ENCODE measurements at regions not wholly inside any gene's neighbourhood (a gene's known extent, or its start where the extent isn't known, plus 50 kb on each side); places are given as distances from the start of the nearest gene placed in this dataset.

DNA sequence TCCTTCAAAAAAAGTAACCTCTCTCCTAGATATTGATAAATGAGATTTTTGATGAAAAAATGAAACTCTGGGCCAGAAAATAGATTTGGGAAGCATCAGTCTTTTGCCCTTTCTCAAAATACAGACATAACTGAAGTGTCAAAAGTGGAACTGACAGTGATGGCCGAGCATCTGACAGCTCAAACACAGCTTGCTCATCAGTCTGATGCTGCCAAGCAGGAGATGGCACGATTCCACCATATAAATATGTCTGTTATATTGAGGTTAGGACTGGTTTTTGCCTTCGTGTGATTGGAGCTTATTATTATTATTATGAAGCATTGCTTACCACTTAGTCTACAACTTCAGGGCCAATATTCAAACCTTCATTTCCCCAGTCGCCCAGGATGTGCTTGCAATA lies 152.6 kb upstream of the EPHA3 start:
- TF ChIP-seq MAZ (IDR thresholded peaks at IDR 0.05; ENCODE audit: borderline replicate concordance, low read depth, low read length) (no peak), NFE2L2 (IDR thresholded peaks at IDR 0.05; ENCODE audit: low read depth, low read length) (no peak), BHLHE40 (IDR thresholded peaks at IDR 0.05; ENCODE audit: low read depth, low read length) (no peak), RCOR1 (IDR thresholded peaks at IDR 0.05; ENCODE audit: insufficient replicate concordance, low read length) (no peak), CEBPB (IDR thresholded peaks at IDR 0.05; ENCODE audit: low read depth, low read length) (no peak), MAFK (IDR thresholded peaks at IDR 0.05; ENCODE audit: low read depth, low read length) (no peak), CHD1 (IDR thresholded peaks at IDR 0.05; ENCODE audit: low read depth, low read length) (no peak), POLR2A (IDR thresholded peaks at IDR 0.05; ENCODE audit: low read depth, low read length) (no peak)
- TF ChIP-seq, protein P1, sequence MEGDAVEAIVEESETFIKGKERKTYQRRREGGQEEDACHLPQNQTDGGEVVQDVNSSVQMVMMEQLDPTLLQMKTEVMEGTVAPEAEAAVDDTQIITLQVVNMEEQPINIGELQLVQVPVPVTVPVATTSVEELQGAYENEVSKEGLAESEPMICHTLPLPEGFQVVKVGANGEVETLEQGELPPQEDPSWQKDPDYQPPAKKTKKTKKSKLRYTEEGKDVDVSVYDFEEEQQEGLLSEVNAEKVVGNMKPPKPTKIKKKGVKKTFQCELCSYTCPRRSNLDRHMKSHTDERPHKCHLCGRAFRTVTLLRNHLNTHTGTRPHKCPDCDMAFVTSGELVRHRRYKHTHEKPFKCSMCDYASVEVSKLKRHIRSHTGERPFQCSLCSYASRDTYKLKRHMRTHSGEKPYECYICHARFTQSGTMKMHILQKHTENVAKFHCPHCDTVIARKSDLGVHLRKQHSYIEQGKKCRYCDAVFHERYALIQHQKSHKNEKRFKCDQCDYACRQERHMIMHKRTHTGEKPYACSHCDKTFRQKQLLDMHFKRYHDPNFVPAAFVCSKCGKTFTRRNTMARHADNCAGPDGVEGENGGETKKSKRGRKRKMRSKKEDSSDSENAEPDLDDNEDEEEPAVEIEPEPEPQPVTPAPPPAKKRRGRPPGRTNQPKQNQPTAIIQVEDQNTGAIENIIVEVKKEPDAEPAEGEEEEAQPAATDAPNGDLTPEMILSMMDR (conservative IDR thresholded peaks at IDR 0.05; ENCODE audit: low read depth, low read length), result no peak
- TF ChIP-seq, protein P2, sequence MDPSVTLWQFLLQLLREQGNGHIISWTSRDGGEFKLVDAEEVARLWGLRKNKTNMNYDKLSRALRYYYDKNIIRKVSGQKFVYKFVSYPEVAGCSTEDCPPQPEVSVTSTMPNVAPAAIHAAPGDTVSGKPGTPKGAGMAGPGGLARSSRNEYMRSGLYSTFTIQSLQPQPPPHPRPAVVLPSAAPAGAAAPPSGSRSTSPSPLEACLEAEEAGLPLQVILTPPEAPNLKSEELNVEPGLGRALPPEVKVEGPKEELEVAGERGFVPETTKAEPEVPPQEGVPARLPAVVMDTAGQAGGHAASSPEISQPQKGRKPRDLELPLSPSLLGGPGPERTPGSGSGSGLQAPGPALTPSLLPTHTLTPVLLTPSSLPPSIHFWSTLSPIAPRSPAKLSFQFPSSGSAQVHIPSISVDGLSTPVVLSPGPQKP (IDR thresholded peaks at IDR 0.05; ENCODE audit: borderline replicate concordance, low read depth, low read length), result no peak
- TF ChIP-seq, protein P3, sequence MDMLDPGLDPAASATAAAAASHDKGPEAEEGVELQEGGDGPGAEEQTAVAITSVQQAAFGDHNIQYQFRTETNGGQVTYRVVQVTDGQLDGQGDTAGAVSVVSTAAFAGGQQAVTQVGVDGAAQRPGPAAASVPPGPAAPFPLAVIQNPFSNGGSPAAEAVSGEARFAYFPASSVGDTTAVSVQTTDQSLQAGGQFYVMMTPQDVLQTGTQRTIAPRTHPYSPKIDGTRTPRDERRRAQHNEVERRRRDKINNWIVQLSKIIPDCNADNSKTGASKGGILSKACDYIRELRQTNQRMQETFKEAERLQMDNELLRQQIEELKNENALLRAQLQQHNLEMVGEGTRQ (IDR thresholded peaks at IDR 0.05; ENCODE audit: low read depth, low read length), result no peak
- Histone ChIP-seq H3K79me1 (ENCODE audit: low read depth in 1 of 2, low read length in 2 of 2) (no peaks in the 10 kb centered on the region), H3K4me1 (ENCODE audit: control insufficient read depth, insufficient read depth, low read length) (peaks cover 5% of the 10 kb centered on the region; the same call in 1 of the 2 replicates), H3K14ac (replicated peaks; ENCODE audit: low read depth, low read length) (0 out of 2 replicates have a peak overlapping the region, but pooled peaks have one; percentile 29), H2BK20ac (ENCODE audit: low read depth, low read length) (no peak overlapping the region), H2BK5ac (ENCODE audit: low read depth, low read length, poor library complexity, severe bottlenecking) (no peak overlapping the region), H3K56ac (ENCODE audit: extremely low read depth, insufficient read depth, low read length) (no peak overlapping the region), H2AK5ac (ENCODE audit: low read depth, low read length) (no peak overlapping the region), H3K23ac (ENCODE audit: low read depth, low read length) (no peak overlapping the region), H2AK9ac (replicated peaks; ENCODE audit: low read depth, low read length, poor library complexity) (no peak overlapping the region), H3K27me3 (ENCODE audit: control insufficient read depth, insufficient read depth, low read length) (no peaks in the 10 kb centered on the region), H3K27ac (ENCODE audit: insufficient read depth, low read length) (no peak overlapping the region), H4K20me1 (ENCODE audit: insufficient read depth, low read length) (no peaks in the 10 kb centered on the region), H3K36me3 (ENCODE audit: control insufficient read depth, insufficient read depth, low read length) (no peaks in the 10 kb centered on the region), H3K4me2 (ENCODE audit: low read depth, low read length) (no peak overlapping the region), H3K4me3 (ENCODE audit: insufficient read depth, low read depth, low read length) (no peak overlapping the region), H4K5ac (ENCODE audit: low read depth, low read length) (no peak overlapping the region), H3K18ac (ENCODE audit: low read depth, low read length) (no peak overlapping the region), H2BK120ac (ENCODE audit: low read depth, low read length) (no peak overlapping the region), H3K9me1 (ENCODE audit: insufficient read depth, low read length) (no peaks in the 10 kb centered on the region), H3K9ac (ENCODE audit: low read depth, low read length) (no peak overlapping the region), H4K91ac (ENCODE audit: insufficient read depth, low read depth, low read length) (no peak overlapping the region), H3K9me3 (ENCODE audit: control insufficient read depth, insufficient read depth, low read length) (no peaks in the 10 kb centered on the region), H2BK15ac (ENCODE audit: low read depth, low read length) (no peak overlapping the region; the same call in 2 of the 3 replicates), H3K4ac (ENCODE audit: low read depth, low read length) (no peak overlapping the region), H4K8ac (ENCODE audit: low read depth in 2 of 2, low read length in 2 of 2) (no peak overlapping the region), H2AFZ (replicated peaks; ENCODE audit: low read length, poor library complexity) (no peak overlapping the region)
- intact Hi-C loops (cut with micrococcal nuclease), result no loop called here
- in situ Hi-C loops (cut with MboI; ENCODE audit: low sequenced_read_pairs), result no loop called here
- dilution Hi-C loops (cut with HindIII; ENCODE audit: low sequenced_read_pairs, unreplicated experiment), result no loop called here
- ChIA-PET POLR2A (ENCODE audit: unreplicated experiment) (no interaction called here), CTCF (no interaction called here)
- no CpG with 5 or more reads among the region's 4 CpGs for WGBS, 2 experiments (ENCODE audit: extremely low coverage in 2 of 2, insufficient read length in 1 of 2)
- no peak for DNase-seq
- no TSS peak for BruUV-seq (replicated peaks)
- ATAC-seq (ENCODE audit: low read depth), result no peak

All from IMR-90 (cell line).